Astrocyte of the cerebellum (primary cell): ENCODE measurements at regions not wholly inside any gene's neighbourhood (a gene's known extent, or its start where the extent isn't known, plus 50 kb on each side); places are given as distances from the start of the nearest gene placed in this dataset.
A peak's percentile ranks its signal among the peaks of the same experiment; 100 is the strongest.

Source experiments
- DNase-seq: peaks from one replicate; pipeline ENCODE4 v3.0.0-alpha.2; 2011; ENCODE audit warnings: low read depth
- H3K4me3 ChIP-seq: 2 replicates; pipeline ENCODE4 v1.5.1; 2011; ENCODE audit warnings: mild to moderate bottlenecking, low read depth, low read length, moderate library complexity
- in situ Hi-C: cut with HindIII; loops from 2 replicates; pipeline ENCODE4 v1.10.0; 2017; ENCODE audit warnings: low sequenced_read_pairs
- TF ChIP-seq, protein P1 (sequence below): IDR thresholded peaks from 2 replicates; pipeline ENCODE4 v1.5.1; 2012; ENCODE audit warnings: low read length, low read depth, moderate library complexity, mild to moderate bottlenecking; ENCODE audit errors: missing control alignments

GRCh38 chr9:81390792-81391456, 298.4 kb downstream of the TLE1 start:
- in situ Hi-C loops: no loop called here
- H3K4me3 ChIP-seq: no peak overlapping the region
- TF ChIP-seq, protein P1, sequence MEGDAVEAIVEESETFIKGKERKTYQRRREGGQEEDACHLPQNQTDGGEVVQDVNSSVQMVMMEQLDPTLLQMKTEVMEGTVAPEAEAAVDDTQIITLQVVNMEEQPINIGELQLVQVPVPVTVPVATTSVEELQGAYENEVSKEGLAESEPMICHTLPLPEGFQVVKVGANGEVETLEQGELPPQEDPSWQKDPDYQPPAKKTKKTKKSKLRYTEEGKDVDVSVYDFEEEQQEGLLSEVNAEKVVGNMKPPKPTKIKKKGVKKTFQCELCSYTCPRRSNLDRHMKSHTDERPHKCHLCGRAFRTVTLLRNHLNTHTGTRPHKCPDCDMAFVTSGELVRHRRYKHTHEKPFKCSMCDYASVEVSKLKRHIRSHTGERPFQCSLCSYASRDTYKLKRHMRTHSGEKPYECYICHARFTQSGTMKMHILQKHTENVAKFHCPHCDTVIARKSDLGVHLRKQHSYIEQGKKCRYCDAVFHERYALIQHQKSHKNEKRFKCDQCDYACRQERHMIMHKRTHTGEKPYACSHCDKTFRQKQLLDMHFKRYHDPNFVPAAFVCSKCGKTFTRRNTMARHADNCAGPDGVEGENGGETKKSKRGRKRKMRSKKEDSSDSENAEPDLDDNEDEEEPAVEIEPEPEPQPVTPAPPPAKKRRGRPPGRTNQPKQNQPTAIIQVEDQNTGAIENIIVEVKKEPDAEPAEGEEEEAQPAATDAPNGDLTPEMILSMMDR: no peak
- DNase-seq: no peak

DNA sequence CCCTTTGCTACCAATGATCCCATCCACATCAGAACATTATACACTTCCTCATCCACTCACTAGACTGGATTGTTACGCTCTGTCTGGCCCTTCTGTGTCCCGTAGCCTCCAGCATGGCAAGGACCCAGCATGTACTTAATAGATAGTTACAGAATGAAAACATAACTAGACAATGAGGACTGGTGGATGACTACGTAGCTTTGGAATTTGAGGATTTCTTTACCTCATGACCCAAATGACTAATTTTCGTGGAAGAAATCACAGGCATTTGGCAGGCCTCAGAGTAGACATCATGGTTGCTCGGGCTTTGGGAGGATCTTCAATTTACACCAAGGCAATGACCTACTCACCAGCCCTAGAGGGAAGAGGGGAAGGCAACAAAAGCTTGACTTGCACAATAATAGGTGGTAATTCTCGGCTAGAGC, 299.8 kb downstream of the TLE1 start:
- peak; percentile 97 for DNase-seq

DNA sequence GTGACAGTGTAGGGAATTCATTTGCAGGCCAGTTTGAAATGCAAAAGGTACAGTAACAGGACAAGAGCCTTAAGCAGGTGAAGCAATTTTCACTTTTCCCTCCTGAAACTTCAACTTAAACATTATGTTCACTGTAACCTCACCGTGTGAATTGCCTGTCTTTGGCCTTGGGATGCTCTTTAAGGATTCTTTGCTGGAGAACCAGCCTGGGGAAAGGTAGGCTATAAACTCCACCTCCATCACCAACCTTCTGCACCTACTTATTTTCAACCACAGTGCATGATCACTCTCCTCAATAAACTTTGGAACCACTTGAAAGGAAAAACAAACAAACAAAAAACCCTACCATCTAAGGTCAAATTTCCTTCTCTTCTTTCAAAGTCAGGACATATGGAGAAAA, 300.5 kb downstream of the TLE1 start:
- H3K4me3 ChIP-seq: no peak overlapping the region
- DNase-seq: no peak
- in situ Hi-C loops: no loop called here
- TF ChIP-seq, protein P1: no peak

More for the DNA sequence above, 299.8 kb downstream of the TLE1 start:
- H3K4me3 ChIP-seq: no peak overlapping the region
- TF ChIP-seq, protein P1: no peak
- in situ Hi-C loops: no loop called here

- no peak overlapping the region for H3K4me3 ChIP-seq
- in situ Hi-C loops: no loop called here
- DNase-seq: no peak
- TF ChIP-seq, protein P1: no peak
These were observed 301.8 kb downstream of the TLE1 start for GRCh38 chr9:81387360-81388106.

DNA sequence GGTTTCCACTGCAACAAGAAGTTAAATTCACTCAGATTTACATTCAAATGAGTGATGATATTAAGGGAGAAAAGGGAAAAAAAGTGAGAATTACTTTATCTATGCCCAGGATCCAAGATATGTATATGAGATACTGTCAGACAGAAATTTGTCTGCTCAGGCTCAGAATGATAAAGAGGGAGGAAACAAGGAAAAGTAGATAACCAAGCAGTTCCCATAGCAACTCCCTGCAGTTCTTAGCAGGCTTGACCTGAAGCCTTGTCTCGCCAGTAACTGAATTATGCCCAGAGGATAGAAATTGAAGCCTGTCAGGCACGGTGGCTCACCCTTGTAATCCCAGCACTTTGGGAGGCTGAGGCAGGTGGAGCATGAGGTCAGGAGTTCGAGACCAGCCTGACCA, 304.4 kb downstream of the TLE1 start:
- DNase-seq: no peak
- in situ Hi-C loops: no loop called here
- no peak overlapping the region for H3K4me3 ChIP-seq
- TF ChIP-seq, protein P1: no peak

DNA sequence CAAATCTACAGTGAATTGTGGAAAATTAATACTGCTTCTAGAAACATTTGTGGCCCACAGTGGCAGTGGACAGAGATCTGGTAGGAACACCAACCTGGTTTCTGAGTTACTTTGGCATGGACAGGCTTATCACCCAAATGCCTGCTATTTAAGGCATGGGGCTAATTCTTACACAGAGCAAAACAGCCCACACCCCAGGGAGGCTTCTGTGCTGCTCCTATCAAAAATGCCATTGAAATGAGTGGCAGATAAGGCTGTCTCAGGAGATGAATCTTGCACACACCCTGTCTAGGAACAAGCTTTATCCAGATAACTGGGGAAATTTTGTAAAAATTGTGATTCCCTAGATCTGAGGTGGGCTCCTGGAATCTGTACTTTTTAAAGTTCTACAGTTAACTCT, 307.1 kb downstream of the TLE1 start:
- in situ Hi-C loops: no loop called here
- no peak for DNase-seq
- TF ChIP-seq, protein P1: no peak
- H3K4me3 ChIP-seq: no peak overlapping the region
